GM10266 (cell line): ENCODE measurements at regions not wholly inside any gene's neighbourhood (a gene's known extent, or its start where the extent isn't known, plus 50 kb on each side); places are given as distances from the start of the nearest gene placed in this dataset.
"Not testable (repeated sequence)": the region's sequence is repeated elsewhere in the genome, so short reads cannot be mapped to it uniquely, and the experiment has no call there.

Experiments used
- DNase-seq: peaks from one replicate; pipeline ENCODE4 v3.0.0; 2012; ENCODE audit errors: extremely low spot score
- CTCF ChIP-seq: IDR thresholded peaks from 2 replicates; pipeline ENCODE4 v1.5.1; 2012; ENCODE audit warnings: mild to moderate bottlenecking, low read depth; ENCODE audit not compliant: control insufficient read depth, insufficient read depth; ENCODE audit errors: missing control alignments

GRCh38 chr1:198416296-198416695 is 124.2 kb downstream of the ATP6V1G3 start:
- no peak for TF ChIP-seq CTCF
- DNase-seq: no peak

GRCh38 chr1:198411240-198411639 is 129.2 kb downstream of the ATP6V1G3 start:
- no peak for TF ChIP-seq CTCF

GRCh38 chr1:198408716-198409115 is 131.8 kb downstream of the ATP6V1G3 start:
- no peak for DNase-seq
- TF ChIP-seq CTCF: no peak

More at GRCh38 chr1:198411240-198411639, 129.2 kb downstream of the ATP6V1G3 start:
- no peak for DNase-seq

GRCh38 chr1:198404632-198405031 is 135.8 kb downstream of the ATP6V1G3 start:
- DNase-seq: not testable (repeated sequence)

- no peak for DNase-seq
- TF ChIP-seq CTCF: no peak
Measured at GRCh38 chr1:198400063-198400462, 140.4 kb downstream of the ATP6V1G3 start.

- no peak for DNase-seq
Measured at GRCh38 chr1:198399452-198399851, 141.0 kb downstream of the ATP6V1G3 start.

GRCh38 chr1:198397208-198397808 is 143.2 kb downstream of the ATP6V1G3 start:
- DNase-seq: no peak
- no peak for TF ChIP-seq CTCF

More at GRCh38 chr1:198399452-198399851, 141.0 kb downstream of the ATP6V1G3 start:
- TF ChIP-seq CTCF: no peak

GRCh38 chr1:198391393-198392020 is 149.0 kb downstream of the ATP6V1G3 start:
- TF ChIP-seq CTCF: no peak
- no peak for DNase-seq
